ENCODE measurements at regions not wholly inside any gene's neighbourhood (a gene's known extent, or its start where the extent isn't known, plus 50 kb on each side); places are given as distances from the start of the nearest gene placed in this dataset.

GRCh38 chr11:119977881-119978280, 160.0 kb downstream of the TRIM29 start:
- Histone ChIP-seq H3K4me2 (ENCODE audit: low read length) (no peak overlapping the region), H3K4me3 (ENCODE audit: low read depth, low read length, poor library complexity, severe bottlenecking) (no peak overlapping the region), H3K36me3 (ENCODE audit: insufficient read depth, low read length) (no peaks in the 10 kb centered on the region), H3K9ac (ENCODE audit: low read length) (no peak overlapping the region), H3K79me2 (ENCODE audit: insufficient read depth, low read length) (no peaks in the 10 kb centered on the region), H2AFZ (ENCODE audit: low read length) (no peak overlapping the region), H3K4me1 (ENCODE audit: insufficient read depth, low read length, severe bottlenecking) (no peaks in the 10 kb centered on the region), H3K9me3 (ENCODE audit: low read length) (no peaks in the 10 kb centered on the region), H4K20me1 (ENCODE audit: insufficient read depth, low read length) (no peaks in the 10 kb centered on the region), H3K9me2 (ENCODE audit: low read depth, low read length) (no peaks in the 10 kb centered on the region), H3K27ac (ENCODE audit: low read depth, low read length, poor library complexity, severe bottlenecking) (no peak overlapping the region), H3K27me3 (ENCODE audit: insufficient read depth, low read length) (no peaks in the 10 kb centered on the region), H3F3A (ENCODE audit: insufficient read depth, low read length) (no peaks in the 10 kb centered on the region)
- TF ChIP-seq CTCF (IDR thresholded peaks at IDR 0.05; ENCODE audit: low read length) = no peak
- TF ChIP-seq EZH2 (IDR thresholded peaks at IDR 0.05; ENCODE audit: borderline replicate concordance, low read length) = no peak

- H4K20me1 ChIP-seq (ENCODE audit: insufficient read depth, low read length) = no peaks in the 10 kb centered on the region
- H3K9ac ChIP-seq (ENCODE audit: low read length) = no peak overlapping the region
- H3K4me2 ChIP-seq (ENCODE audit: low read length) = no peak overlapping the region
- no peaks in the 10 kb centered on the region for H3F3A ChIP-seq (ENCODE audit: insufficient read depth, low read length)
- H3K4me1 ChIP-seq (ENCODE audit: insufficient read depth, low read length, severe bottlenecking) = no peaks in the 10 kb centered on the region
- H2AFZ ChIP-seq (ENCODE audit: low read length) = no peak overlapping the region
- H3K79me2 ChIP-seq (ENCODE audit: insufficient read depth, low read length) = no peaks in the 10 kb centered on the region
- H3K27ac ChIP-seq (ENCODE audit: low read depth, low read length, poor library complexity, severe bottlenecking) = no peak overlapping the region
- no peaks in the 10 kb centered on the region; the same call in 1 of the 2 replicates for H3K27me3 ChIP-seq (ENCODE audit: insufficient read depth, low read length)
- H3K9me3 ChIP-seq (ENCODE audit: low read length) = no peaks in the 10 kb centered on the region
- no peaks in the 10 kb centered on the region for H3K36me3 ChIP-seq (ENCODE audit: insufficient read depth, low read length)
- no peak for TF ChIP-seq CTCF (IDR thresholded peaks at IDR 0.05; ENCODE audit: low read length)
- no peak for TF ChIP-seq EZH2 (IDR thresholded peaks at IDR 0.05; ENCODE audit: borderline replicate concordance, low read length)
- no peaks in the 10 kb centered on the region for H3K9me2 ChIP-seq (ENCODE audit: low read depth, low read length)
- H3K4me3 ChIP-seq (ENCODE audit: low read depth, low read length, poor library complexity, severe bottlenecking) = no peak overlapping the region
Observed at GRCh38 chr11:119977561-119977860, 160.4 kb downstream of the TRIM29 start.

GRCh38 chr11:119976805-119977560, 160.9 kb downstream of the TRIM29 start:
- Histone ChIP-seq H2AFZ (ENCODE audit: low read length) (no peak overlapping the region), H3F3A (ENCODE audit: insufficient read depth, low read length) (no peaks in the 10 kb centered on the region), H3K27ac (ENCODE audit: low read depth, low read length, poor library complexity, severe bottlenecking) (no peak overlapping the region), H3K4me3 (ENCODE audit: low read depth, low read length, poor library complexity, severe bottlenecking) (no peak overlapping the region), H3K4me1 (ENCODE audit: insufficient read depth, low read length, severe bottlenecking) (no peaks in the 10 kb centered on the region), H3K9me2 (ENCODE audit: low read depth, low read length) (no peaks in the 10 kb centered on the region), H3K27me3 (ENCODE audit: insufficient read depth, low read length) (no peaks in the 10 kb centered on the region; the same call in 1 of the 2 replicates), H3K9ac (ENCODE audit: low read length) (no peak overlapping the region), H3K4me2 (ENCODE audit: low read length) (no peak overlapping the region), H3K79me2 (ENCODE audit: insufficient read depth, low read length) (no peaks in the 10 kb centered on the region), H3K9me3 (ENCODE audit: low read length) (no peaks in the 10 kb centered on the region), H4K20me1 (ENCODE audit: insufficient read depth, low read length) (no peaks in the 10 kb centered on the region), H3K36me3 (ENCODE audit: insufficient read depth, low read length) (no peaks in the 10 kb centered on the region)
- TF ChIP-seq EZH2 (IDR thresholded peaks at IDR 0.05; ENCODE audit: borderline replicate concordance, low read length) (no peak), CTCF (IDR thresholded peaks at IDR 0.05; ENCODE audit: low read length) (no peak)

Measured in OCI-LY1 (cell line).